ENCODE measurements at regions not wholly inside any gene's neighbourhood (a gene's known extent, or its start where the extent isn't known, plus 50 kb on each side); places are given as distances from the start of the nearest gene placed in this dataset.

DNA sequence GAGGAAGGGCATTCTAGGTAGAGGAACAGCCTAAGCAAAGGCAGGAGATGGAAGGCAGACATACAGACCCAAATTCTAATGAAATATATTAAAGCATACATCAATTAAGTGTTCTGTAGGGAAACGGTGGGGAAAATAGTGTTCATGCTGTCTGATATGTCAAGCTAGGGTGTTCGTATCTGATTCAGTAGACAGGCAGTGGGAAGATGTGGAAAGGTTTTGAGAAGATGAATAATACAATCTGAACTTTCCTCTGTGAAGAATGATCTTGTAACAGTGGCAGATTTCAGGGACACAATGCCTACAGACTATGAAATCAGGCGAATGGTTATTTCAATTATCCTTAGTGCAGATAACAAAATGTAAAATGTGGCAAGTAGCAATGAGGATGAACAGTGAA is 594.2 kb downstream of the KCTD12 start:
- H3K4me3 ChIP-seq (replicated peaks; ENCODE audit: insufficient read depth, low read length), result no peak overlapping the region
- H3K27me3 ChIP-seq (ENCODE audit: insufficient read depth, poor library complexity, severe bottlenecking), result no peaks in the 10 kb centered on the region
- no peak for DNase-seq (ENCODE audit: low read depth in 1 of 2, low spot score in 1 of 2)
- H3K27ac ChIP-seq (replicated peaks), result no peak overlapping the region
- TF ChIP-seq SPI1 (IDR thresholded peaks at IDR 0.05; ENCODE audit: borderline replicate concordance, low read depth), result no peak
- TF ChIP-seq GABPA (IDR thresholded peaks at IDR 0.05; ENCODE audit: low read depth), result no peak
- TF ChIP-seq, protein P1, sequence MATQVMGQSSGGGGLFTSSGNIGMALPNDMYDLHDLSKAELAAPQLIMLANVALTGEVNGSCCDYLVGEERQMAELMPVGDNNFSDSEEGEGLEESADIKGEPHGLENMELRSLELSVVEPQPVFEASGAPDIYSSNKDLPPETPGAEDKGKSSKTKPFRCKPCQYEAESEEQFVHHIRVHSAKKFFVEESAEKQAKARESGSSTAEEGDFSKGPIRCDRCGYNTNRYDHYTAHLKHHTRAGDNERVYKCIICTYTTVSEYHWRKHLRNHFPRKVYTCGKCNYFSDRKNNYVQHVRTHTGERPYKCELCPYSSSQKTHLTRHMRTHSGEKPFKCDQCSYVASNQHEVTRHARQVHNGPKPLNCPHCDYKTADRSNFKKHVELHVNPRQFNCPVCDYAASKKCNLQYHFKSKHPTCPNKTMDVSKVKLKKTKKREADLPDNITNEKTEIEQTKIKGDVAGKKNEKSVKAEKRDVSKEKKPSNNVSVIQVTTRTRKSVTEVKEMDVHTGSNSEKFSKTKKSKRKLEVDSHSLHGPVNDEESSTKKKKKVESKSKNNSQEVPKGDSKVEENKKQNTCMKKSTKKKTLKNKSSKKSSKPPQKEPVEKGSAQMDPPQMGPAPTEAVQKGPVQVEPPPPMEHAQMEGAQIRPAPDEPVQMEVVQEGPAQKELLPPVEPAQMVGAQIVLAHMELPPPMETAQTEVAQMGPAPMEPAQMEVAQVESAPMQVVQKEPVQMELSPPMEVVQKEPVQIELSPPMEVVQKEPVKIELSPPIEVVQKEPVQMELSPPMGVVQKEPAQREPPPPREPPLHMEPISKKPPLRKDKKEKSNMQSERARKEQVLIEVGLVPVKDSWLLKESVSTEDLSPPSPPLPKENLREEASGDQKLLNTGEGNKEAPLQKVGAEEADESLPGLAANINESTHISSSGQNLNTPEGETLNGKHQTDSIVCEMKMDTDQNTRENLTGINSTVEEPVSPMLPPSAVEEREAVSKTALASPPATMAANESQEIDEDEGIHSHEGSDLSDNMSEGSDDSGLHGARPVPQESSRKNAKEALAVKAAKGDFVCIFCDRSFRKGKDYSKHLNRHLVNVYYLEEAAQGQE (IDR thresholded peaks at IDR 0.05; ENCODE audit: insufficient replicate concordance, low read depth), result no peak

DNA sequence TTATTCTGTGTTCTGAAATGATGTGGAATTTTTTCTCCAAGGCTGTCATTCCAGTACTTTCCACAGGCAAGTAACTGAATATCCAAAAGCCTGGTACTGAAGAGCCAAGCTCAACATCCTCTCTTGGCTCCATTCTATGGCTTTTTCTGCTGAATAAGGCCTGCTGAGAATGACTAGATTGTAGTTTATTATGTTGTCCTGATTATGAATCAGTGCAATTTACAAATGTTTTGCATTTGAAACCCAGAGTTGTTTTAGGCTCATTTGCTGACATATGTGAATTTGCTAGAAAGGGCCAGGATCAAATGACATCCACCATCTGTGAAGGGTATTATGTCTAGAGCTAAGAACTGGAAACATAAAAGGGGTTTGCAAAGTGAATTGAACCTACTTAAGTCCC is 596.6 kb downstream of the KCTD12 start:
- Histone ChIP-seq H3K27me3 (ENCODE audit: insufficient read depth, poor library complexity, severe bottlenecking) (no peaks in the 10 kb centered on the region), H3K4me3 (replicated peaks; ENCODE audit: insufficient read depth, low read length) (no peak overlapping the region), H3K27ac (replicated peaks) (no peak overlapping the region)
- DNase-seq (ENCODE audit: low read depth in 1 of 2, low spot score in 1 of 2), result no peak
- TF ChIP-seq, protein P2, sequence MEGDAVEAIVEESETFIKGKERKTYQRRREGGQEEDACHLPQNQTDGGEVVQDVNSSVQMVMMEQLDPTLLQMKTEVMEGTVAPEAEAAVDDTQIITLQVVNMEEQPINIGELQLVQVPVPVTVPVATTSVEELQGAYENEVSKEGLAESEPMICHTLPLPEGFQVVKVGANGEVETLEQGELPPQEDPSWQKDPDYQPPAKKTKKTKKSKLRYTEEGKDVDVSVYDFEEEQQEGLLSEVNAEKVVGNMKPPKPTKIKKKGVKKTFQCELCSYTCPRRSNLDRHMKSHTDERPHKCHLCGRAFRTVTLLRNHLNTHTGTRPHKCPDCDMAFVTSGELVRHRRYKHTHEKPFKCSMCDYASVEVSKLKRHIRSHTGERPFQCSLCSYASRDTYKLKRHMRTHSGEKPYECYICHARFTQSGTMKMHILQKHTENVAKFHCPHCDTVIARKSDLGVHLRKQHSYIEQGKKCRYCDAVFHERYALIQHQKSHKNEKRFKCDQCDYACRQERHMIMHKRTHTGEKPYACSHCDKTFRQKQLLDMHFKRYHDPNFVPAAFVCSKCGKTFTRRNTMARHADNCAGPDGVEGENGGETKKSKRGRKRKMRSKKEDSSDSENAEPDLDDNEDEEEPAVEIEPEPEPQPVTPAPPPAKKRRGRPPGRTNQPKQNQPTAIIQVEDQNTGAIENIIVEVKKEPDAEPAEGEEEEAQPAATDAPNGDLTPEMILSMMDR (IDR thresholded peaks at IDR 0.05; ENCODE audit: insufficient read depth, low read length), result no peak
- TF ChIP-seq SPI1 (IDR thresholded peaks at IDR 0.05; ENCODE audit: borderline replicate concordance, low read depth) (no peak), GABPA (IDR thresholded peaks at IDR 0.05; ENCODE audit: low read depth) (no peak), POLR2AphosphoS5 (IDR thresholded peaks at IDR 0.05; ENCODE audit: low read depth) (no peak)
- TF ChIP-seq, protein P1 (IDR thresholded peaks at IDR 0.05; ENCODE audit: insufficient replicate concordance, low read depth), result no peak

DNA sequence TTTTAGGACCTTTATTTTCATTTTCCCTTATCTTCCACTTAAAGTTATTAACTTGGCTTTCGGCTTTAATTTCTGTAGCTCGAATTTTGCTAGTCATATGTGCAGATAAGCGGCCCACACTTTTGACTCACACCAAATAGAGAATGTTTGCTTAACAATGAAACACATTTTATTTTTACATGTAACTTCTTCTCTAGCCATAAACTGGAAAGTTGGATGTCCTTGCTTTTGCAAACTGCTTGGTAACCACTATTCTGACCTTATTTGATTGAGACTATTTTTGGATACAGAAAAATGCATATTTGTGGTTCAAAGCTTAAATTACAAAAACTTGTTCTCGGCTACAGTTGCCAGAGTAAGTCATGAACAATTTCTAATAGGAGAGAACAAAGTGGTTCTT is 600.0 kb downstream of the KCTD12 start:
- no peak overlapping the region for H3K4me3 ChIP-seq (replicated peaks; ENCODE audit: insufficient read depth, low read length)
- H3K27ac ChIP-seq (replicated peaks), result no peak overlapping the region
- TF ChIP-seq, protein P2 (IDR thresholded peaks at IDR 0.05; ENCODE audit: insufficient read depth, low read length), result no peak
- TF ChIP-seq, protein P1 (IDR thresholded peaks at IDR 0.05; ENCODE audit: insufficient replicate concordance, low read depth), result no peak
- no peak for TF ChIP-seq SPI1 (IDR thresholded peaks at IDR 0.05; ENCODE audit: borderline replicate concordance, low read depth)
- no peak for TF ChIP-seq POLR2AphosphoS5 (IDR thresholded peaks at IDR 0.05; ENCODE audit: low read depth)
- no peak for TF ChIP-seq GABPA (IDR thresholded peaks at IDR 0.05; ENCODE audit: low read depth)
- no peak for DNase-seq (ENCODE audit: low read depth in 1 of 2, low spot score in 1 of 2)
- H3K27me3 ChIP-seq (ENCODE audit: insufficient read depth, poor library complexity, severe bottlenecking), result no peaks in the 10 kb centered on the region
